SU-DHL-6 (cell line): ENCODE measurements at regions not wholly inside any gene's neighbourhood (a gene's known extent, or its start where the extent isn't known, plus 50 kb on each side); places are given as distances from the start of the nearest gene placed in this dataset.

Experiments
- H2AFZ ChIP-seq: fragments of 200-600 bp; sonication (generic); 2 replicates; pipeline ENCODE4 v1.6.1; 2014; ENCODE audit warnings: low read depth, mild to moderate bottlenecking, moderate library complexity, mixed read lengths, antibody characterized with exemption, low read length; ENCODE audit not compliant: severe bottlenecking
- H3F3A ChIP-seq: fragments of 200-600 bp; shearing (Covaris generic); 2 replicates; pipeline ENCODE4 v1.6.0; 2016; ENCODE audit warnings: antibody characterized with exemption, mild to moderate bottlenecking; ENCODE audit not compliant: insufficient read depth
- H3K27ac ChIP-seq: fragments of 200-600 bp; sonication (generic); 2 replicates; pipeline ENCODE4 v1.5.1; 2016; ENCODE audit warnings: low read depth, mild to moderate bottlenecking, low read length, moderate library complexity, mixed read lengths
- H3K27me3 ChIP-seq: fragments of 200-600 bp; sonication (generic), shearing (Covaris generic); 2 replicates; pipeline ENCODE4 v1.6.0; 2014; ENCODE audit warnings: mild to moderate bottlenecking, low read length
- H3K36me3 ChIP-seq: fragments of 200-600 bp; sonication (generic); 2 replicates; pipeline ENCODE4 v1.6.1; 2014; ENCODE audit warnings: mild to moderate bottlenecking, low read length, mixed read lengths
- H3K4me2 ChIP-seq: fragments of 300-600, 200-600 bp; shearing (Covaris generic), sonication (generic); 2 replicates; pipeline ENCODE4 v1.6.0; 2014; ENCODE audit warnings: low read length, low read depth, mild to moderate bottlenecking; ENCODE audit not compliant: poor library complexity, severe bottlenecking
- H3K4me3 ChIP-seq: fragments of 200-600 bp; sonication (generic); 2 replicates; pipeline ENCODE4 v1.5.1; 2014; ENCODE audit warnings: antibody characterized with exemption, low read length, mild to moderate bottlenecking, mixed read lengths; ENCODE audit not compliant: insufficient read depth, poor library complexity, severe bottlenecking
- H3K79me2 ChIP-seq: fragments of 200-600 bp; sonication (generic); 2 replicates; pipeline ENCODE4 v1.6.1; 2014; ENCODE audit warnings: mild to moderate bottlenecking, low read length, moderate library complexity; ENCODE audit not compliant: insufficient read depth
- H3K9ac ChIP-seq: fragments of 200-600 bp; sonication (generic); 2 replicates; pipeline ENCODE4 v1.7.0; 2014; ENCODE audit warnings: mild to moderate bottlenecking, low read length
- H3K9me2 ChIP-seq: fragments of 200-600 bp; sonication (generic); replicated peaks from 2 replicates; pipeline ENCODE4 v1.6.1; 2014; ENCODE audit warnings: low read length; ENCODE audit not compliant: insufficient read depth
- H3K9me3 ChIP-seq: fragments of 200-600 bp; sonication (generic); 2 replicates; pipeline ENCODE4 v1.6.1; 2014; ENCODE audit warnings: low read length, mixed read lengths; ENCODE audit not compliant: insufficient read depth
- H4K20me1 ChIP-seq: fragments of 200-600 bp; sonication (generic); 2 replicates; pipeline ENCODE4 v1.6.1; 2014; ENCODE audit warnings: low read depth, mild to moderate bottlenecking, antibody characterized with exemption, low read length, moderate library complexity, mixed read lengths
- CTCF ChIP-seq: fragments of 200-600 bp; sonication (generic); IDR thresholded peaks from one replicate; pipeline ENCODE4 v1.5.1; 2017; ENCODE audit warnings: antibody characterized with exemption, mild to moderate bottlenecking, low read length, moderate library complexity; ENCODE audit not compliant: insufficient read depth, poor library complexity, severe bottlenecking
- EZH2phosphoT487 ChIP-seq: fragments of 200-600 bp; sonication (generic), shearing (Covaris generic); conservative IDR thresholded peaks from 2 replicates; pipeline ENCODE4 v1.6.1; 2018; ENCODE audit warnings: mild to moderate bottlenecking, antibody characterized with exemption, low read length, moderate library complexity, mixed read lengths

- Histone ChIP-seq H4K20me1 (no peaks in the 10 kb centered on the region), H3K9me2 (no peaks in the 10 kb centered on the region), H3K4me3 (no peak overlapping the region), H3K4me2 (no peak overlapping the region), H3F3A (no peaks in the 10 kb centered on the region), H3K9ac (no peak overlapping the region), H3K27ac (no peak overlapping the region), H3K9me3 (no peaks in the 10 kb centered on the region), H2AFZ (no peak overlapping the region), H3K27me3 (no peaks in the 10 kb centered on the region), H3K36me3 (no peaks in the 10 kb centered on the region), H3K79me2 (no peaks in the 10 kb centered on the region)
- no peak for TF ChIP-seq CTCF
- TF ChIP-seq EZH2phosphoT487, result no peak
These were observed 1076.3 kb downstream of the RPIA start for GRCh38 chr2:89767572-89768435.

GRCh38 chr2:89775885-89776284 is 1084.4 kb downstream of the RPIA start:
- H3K9me3 ChIP-seq, result peaks cover 74% of the 10 kb centered on the region; the same call in 1 of the 2 replicates

GRCh38 chr2:89780318-89780717 is 1088.8 kb downstream of the RPIA start:
- no peaks in the 10 kb centered on the region for H3K9me2 ChIP-seq
- no peaks in the 10 kb centered on the region for H3K36me3 ChIP-seq
- H3F3A ChIP-seq, result no peaks in the 10 kb centered on the region
- H3K27ac ChIP-seq, result no peak overlapping the region
- no peaks in the 10 kb centered on the region for H3K27me3 ChIP-seq
- no peak overlapping the region for H2AFZ ChIP-seq
- no peak overlapping the region for H3K4me3 ChIP-seq
- no peaks in the 10 kb centered on the region for H4K20me1 ChIP-seq
- no peak overlapping the region for H3K9ac ChIP-seq
- no peaks in the 10 kb centered on the region for H3K79me2 ChIP-seq
- no peak overlapping the region for H3K4me2 ChIP-seq
- no peak for TF ChIP-seq EZH2phosphoT487
- no peak for TF ChIP-seq CTCF
- peaks cover 99% of the 10 kb centered on the region; the same call in 1 of the 2 replicates for H3K9me3 ChIP-seq

More at GRCh38 chr2:89775885-89776284, 1084.4 kb downstream of the RPIA start:
- H3K4me3 ChIP-seq, result no peak overlapping the region
- H3K27ac ChIP-seq, result no peak overlapping the region
- H3K9me2 ChIP-seq, result no peaks in the 10 kb centered on the region
- no peaks in the 10 kb centered on the region for H3K27me3 ChIP-seq
- H3F3A ChIP-seq, result no peaks in the 10 kb centered on the region
- TF ChIP-seq CTCF (no peak), EZH2phosphoT487 (no peak)
- no peak overlapping the region for H3K4me2 ChIP-seq
- H3K79me2 ChIP-seq, result no peaks in the 10 kb centered on the region
- no peak overlapping the region for H3K9ac ChIP-seq
- H3K36me3 ChIP-seq, result no peaks in the 10 kb centered on the region
- H4K20me1 ChIP-seq, result no peaks in the 10 kb centered on the region
- no peak overlapping the region for H2AFZ ChIP-seq
